Loucy (cell line): ENCODE measurements at regions not wholly inside any gene's neighbourhood (a gene's known extent, or its start where the extent isn't known, plus 50 kb on each side); places are given as distances from the start of the nearest gene placed in this dataset.
A peak's percentile ranks its signal among the peaks of the same experiment; 100 is the strongest.
"Not testable (repeated sequence)": the region's sequence is repeated elsewhere in the genome, so short reads cannot be mapped to it uniquely, and the experiment has no call there.

Experiments
- H2AFZ ChIP-seq: fragments of 200-600 bp; sonication (generic); 2 replicates; pipeline ENCODE4 v1.6.0; 2016; ENCODE audit warnings: antibody characterized with exemption, mild to moderate bottlenecking, low read length, moderate library complexity
- H3F3A ChIP-seq: fragments of 200-600 bp; 2 replicates; pipeline ENCODE4 v1.6.0; 2016; ENCODE audit warnings: antibody characterized with exemption, low read depth, mild to moderate bottlenecking
- H3K27me3 ChIP-seq: fragments of 200-600 bp; sonication (generic); 2 replicates; pipeline ENCODE4 v1.6.1; 2014; ENCODE audit warnings: low read length, mild to moderate bottlenecking; ENCODE audit not compliant: insufficient read depth, poor library complexity, severe bottlenecking
- H3K36me3 ChIP-seq: fragments of 200-600 bp; sonication (generic); 2 replicates; pipeline ENCODE4 v1.6.1; 2016; ENCODE audit warnings: low read length; ENCODE audit not compliant: insufficient read depth
- H3K4me1 ChIP-seq: fragments of 200-600 bp; sonication (generic); 2 replicates; pipeline ENCODE4 v1.5.1; 2014; ENCODE audit warnings: low read length, mild to moderate bottlenecking; ENCODE audit not compliant: insufficient read depth, poor library complexity, severe bottlenecking
- H3K4me2 ChIP-seq: fragments of 200-600 bp; sonication (generic); 2 replicates; pipeline ENCODE4 v1.6.0; 2014; ENCODE audit warnings: antibody characterized with exemption, low read length, low read depth, mild to moderate bottlenecking; ENCODE audit not compliant: poor library complexity, severe bottlenecking
- H3K4me3 ChIP-seq: fragments of 200-600 bp; sonication (generic); 2 replicates; pipeline ENCODE4 v1.5.1; 2014; ENCODE audit warnings: low read length, mild to moderate bottlenecking, mixed read lengths; ENCODE audit not compliant: poor library complexity, severe bottlenecking
- H3K79me2 ChIP-seq: fragments of 200-600 bp; sonication (generic); 2 replicates; pipeline ENCODE4 v1.6.1; 2014; ENCODE audit warnings: low read length; ENCODE audit not compliant: insufficient read depth
- H3K9ac ChIP-seq: fragments of 200-600 bp; sonication (generic); 2 replicates; pipeline ENCODE4 v1.6.0; 2014; ENCODE audit warnings: mild to moderate bottlenecking, low read depth, low read length, moderate library complexity; ENCODE audit not compliant: poor library complexity, severe bottlenecking
- H3K9me2 ChIP-seq: fragments of 200-600 bp; sonication (generic); replicated peaks from 2 replicates; pipeline ENCODE4 v1.6.1; 2016; ENCODE audit warnings: low read depth, low read length, mixed read lengths
- H3K9me3 ChIP-seq: fragments of 200-600 bp; sonication (generic); 2 replicates; pipeline ENCODE4 v1.6.1; 2014; ENCODE audit warnings: mild to moderate bottlenecking, antibody characterized with exemption, low read length, low read depth; ENCODE audit not compliant: insufficient read depth
- H4K20me1 ChIP-seq: fragments of 200-600 bp; sonication (generic); 2 replicates; pipeline ENCODE4 v1.6.0; 2014; ENCODE audit warnings: antibody characterized with exemption, low read length, mild to moderate bottlenecking; ENCODE audit not compliant: insufficient read depth, poor library complexity, severe bottlenecking
- EZH2phosphoT487 ChIP-seq: fragments of 200-600 bp; IDR thresholded peaks from 2 replicates; pipeline ENCODE4 v1.6.1; 2018; ENCODE audit warnings: antibody characterized with exemption, mild to moderate bottlenecking, moderate library complexity, borderline replicate concordance
- TF ChIP-seq, protein P1 (sequence below): fragments of 200-600 bp; sonication (generic); conservative IDR thresholded peaks from 2 replicates; pipeline ENCODE4 v1.5.1; 2014; ENCODE audit warnings: mild to moderate bottlenecking, antibody characterized with exemption, low read length

DNA sequence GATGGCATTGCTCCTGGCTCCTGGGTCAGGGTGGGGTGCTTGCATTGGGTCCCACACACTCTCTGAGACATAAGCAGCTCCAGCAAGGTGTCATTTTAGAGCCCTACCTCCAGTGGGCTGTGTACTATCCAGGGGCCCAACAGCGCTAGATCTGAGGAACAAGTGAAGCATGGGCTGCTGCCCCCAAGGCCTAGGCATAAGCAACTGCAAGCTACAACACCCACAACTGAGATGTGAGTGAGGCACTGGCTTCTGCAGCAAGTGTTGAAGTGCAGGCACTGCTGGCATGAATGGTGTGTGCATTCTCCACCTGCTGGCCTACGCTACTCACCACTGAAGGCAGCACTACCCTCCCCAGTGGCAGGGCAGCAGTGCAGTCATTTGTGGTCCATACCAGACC, 81.0 kb upstream of the STK39 start:
- H3K36me3 ChIP-seq: no peaks in the 10 kb centered on the region
- peaks cover 16% of the 10 kb centered on the region for H3K9me3 ChIP-seq
- H3K79me2 ChIP-seq: no peaks in the 10 kb centered on the region
- H3K9me2 ChIP-seq: no peaks in the 10 kb centered on the region
- H3F3A ChIP-seq: no peaks in the 10 kb centered on the region
- no peak overlapping the region for H2AFZ ChIP-seq
- H3K4me1 ChIP-seq: no peaks in the 10 kb centered on the region
- TF ChIP-seq EZH2phosphoT487: no peak
- TF ChIP-seq, protein P1, sequence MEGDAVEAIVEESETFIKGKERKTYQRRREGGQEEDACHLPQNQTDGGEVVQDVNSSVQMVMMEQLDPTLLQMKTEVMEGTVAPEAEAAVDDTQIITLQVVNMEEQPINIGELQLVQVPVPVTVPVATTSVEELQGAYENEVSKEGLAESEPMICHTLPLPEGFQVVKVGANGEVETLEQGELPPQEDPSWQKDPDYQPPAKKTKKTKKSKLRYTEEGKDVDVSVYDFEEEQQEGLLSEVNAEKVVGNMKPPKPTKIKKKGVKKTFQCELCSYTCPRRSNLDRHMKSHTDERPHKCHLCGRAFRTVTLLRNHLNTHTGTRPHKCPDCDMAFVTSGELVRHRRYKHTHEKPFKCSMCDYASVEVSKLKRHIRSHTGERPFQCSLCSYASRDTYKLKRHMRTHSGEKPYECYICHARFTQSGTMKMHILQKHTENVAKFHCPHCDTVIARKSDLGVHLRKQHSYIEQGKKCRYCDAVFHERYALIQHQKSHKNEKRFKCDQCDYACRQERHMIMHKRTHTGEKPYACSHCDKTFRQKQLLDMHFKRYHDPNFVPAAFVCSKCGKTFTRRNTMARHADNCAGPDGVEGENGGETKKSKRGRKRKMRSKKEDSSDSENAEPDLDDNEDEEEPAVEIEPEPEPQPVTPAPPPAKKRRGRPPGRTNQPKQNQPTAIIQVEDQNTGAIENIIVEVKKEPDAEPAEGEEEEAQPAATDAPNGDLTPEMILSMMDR: no peak; the same call in 1 of the 2 replicates
- no peak overlapping the region for H3K4me3 ChIP-seq
- H3K4me2 ChIP-seq: no peak overlapping the region
- no peak overlapping the region for H3K9ac ChIP-seq
- H3K27me3 ChIP-seq: no peaks in the 10 kb centered on the region
- H4K20me1 ChIP-seq: no peaks in the 10 kb centered on the region

DNA sequence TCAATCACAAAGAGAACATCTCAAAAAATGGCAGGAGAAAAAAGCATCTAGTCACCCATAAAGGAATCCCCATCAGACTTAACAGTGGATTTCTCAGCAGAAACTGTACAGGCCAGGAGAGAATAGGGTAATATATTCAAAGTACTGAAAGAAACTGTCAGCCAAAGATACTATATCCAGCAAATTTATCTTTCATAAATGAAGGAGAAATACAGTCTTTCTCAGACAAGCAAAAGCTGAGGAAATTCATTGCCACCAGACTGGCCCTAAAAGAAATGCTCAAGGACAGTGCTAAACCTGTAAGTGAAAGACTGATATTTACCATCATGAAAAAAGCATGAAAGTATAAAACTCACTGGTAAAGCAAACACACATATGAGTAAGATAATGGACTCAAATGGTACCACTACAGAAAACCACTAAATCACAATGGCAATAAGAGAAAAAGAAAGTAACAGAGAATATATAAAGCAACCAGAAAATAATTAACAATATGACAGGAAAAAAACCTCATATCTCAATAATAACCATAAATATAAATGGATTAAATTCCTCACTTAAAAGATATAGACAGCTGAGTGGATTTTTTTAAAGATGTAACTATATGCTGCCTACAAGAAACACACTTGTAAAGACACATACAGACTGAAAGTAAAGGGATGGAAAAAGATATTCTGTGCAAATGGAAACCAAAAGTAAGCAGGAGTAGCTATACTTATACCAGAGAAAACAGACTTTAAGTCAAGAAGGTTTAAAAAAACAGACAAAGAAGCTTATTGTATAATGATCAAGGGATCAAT, 83.4 kb upstream of the STK39 start:
- H3K9ac ChIP-seq: no peak overlapping the region
- no peak overlapping the region for H2AFZ ChIP-seq
- H3K9me2 ChIP-seq: no peaks in the 10 kb centered on the region
- H3K9me3 ChIP-seq: peaks cover 16% of the 10 kb centered on the region
- H3K4me3 ChIP-seq: no peak overlapping the region
- H3K4me2 ChIP-seq: no peak overlapping the region
- H3K36me3 ChIP-seq: no peaks in the 10 kb centered on the region
- no peaks in the 10 kb centered on the region for H3K27me3 ChIP-seq
- no peaks in the 10 kb centered on the region for H3K4me1 ChIP-seq
- no peaks in the 10 kb centered on the region for H3F3A ChIP-seq
- no peaks in the 10 kb centered on the region for H4K20me1 ChIP-seq
- no peaks in the 10 kb centered on the region for H3K79me2 ChIP-seq
- TF ChIP-seq EZH2phosphoT487: no peak

DNA sequence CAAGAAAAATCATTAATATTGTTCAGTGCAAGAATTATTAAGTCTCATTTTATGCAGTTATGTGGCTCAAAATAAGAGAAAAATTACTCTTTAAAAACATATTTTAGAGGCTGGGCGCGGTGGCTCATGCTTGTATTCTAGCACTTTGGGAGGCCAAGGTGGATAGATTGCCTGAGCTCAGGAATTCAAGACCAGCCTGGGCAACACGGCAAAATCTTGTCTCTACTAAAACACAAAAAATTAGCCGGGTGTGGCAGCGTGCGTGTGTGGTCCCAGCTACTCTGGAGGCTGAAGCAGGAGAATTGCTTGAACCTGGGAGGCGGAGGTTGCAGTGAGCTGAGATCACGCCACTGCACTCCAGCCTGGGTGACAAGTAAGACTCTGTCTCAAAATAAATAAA, 87.9 kb upstream of the STK39 start:
- not testable (repeated sequence) for H3K9me2 ChIP-seq, H4K20me1 ChIP-seq, H3K79me2 ChIP-seq, H3K4me3 ChIP-seq, H3K36me3 ChIP-seq, H3K4me1 ChIP-seq, H3F3A ChIP-seq, H3K27me3 ChIP-seq, H2AFZ ChIP-seq, H3K9ac ChIP-seq, H3K4me2 ChIP-seq
- H3K9me3 ChIP-seq: peaks cover 11% of the 10 kb centered on the region; the same call in 1 of the 2 replicates

DNA sequence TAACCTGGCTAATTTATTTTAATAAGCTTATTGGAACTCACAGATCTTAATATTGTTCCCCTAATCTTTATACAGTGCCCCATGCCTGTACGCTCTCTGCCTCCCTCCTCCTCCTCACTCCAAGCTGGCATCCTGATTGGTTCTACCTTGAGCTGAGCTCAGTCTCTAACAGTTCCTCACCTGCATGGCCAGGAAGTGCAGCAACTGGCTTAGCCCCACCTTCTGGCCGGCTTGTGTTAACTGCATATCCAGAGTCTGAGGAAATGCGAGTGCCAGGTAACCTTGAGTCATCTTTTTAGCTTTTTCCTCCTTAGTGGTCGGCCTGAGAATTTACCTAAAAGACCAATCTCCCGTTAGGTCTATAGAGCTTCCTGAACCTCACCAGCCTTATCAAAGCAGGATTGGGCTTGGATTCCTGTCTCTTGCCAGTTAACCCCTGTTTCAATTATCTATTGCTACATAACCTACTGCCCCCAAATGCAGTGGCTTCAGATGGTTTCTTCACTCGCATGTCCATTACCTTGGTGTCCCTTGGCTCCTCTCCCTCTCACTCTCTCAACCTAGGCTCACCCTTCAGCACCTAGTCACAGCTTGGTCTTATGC, 89.5 kb upstream of the STK39 start:
- H3K9ac ChIP-seq: no peak overlapping the region
- H3K4me3 ChIP-seq: no peak overlapping the region
- H3F3A ChIP-seq: no peaks in the 10 kb centered on the region
- H3K36me3 ChIP-seq: no peaks in the 10 kb centered on the region
- H2AFZ ChIP-seq: no peak overlapping the region
- H3K9me2 ChIP-seq: no peaks in the 10 kb centered on the region
- no peaks in the 10 kb centered on the region for H3K27me3 ChIP-seq
- no peaks in the 10 kb centered on the region for H3K9me3 ChIP-seq
- H3K79me2 ChIP-seq: no peaks in the 10 kb centered on the region
- H3K4me1 ChIP-seq: no peaks in the 10 kb centered on the region
- H3K4me2 ChIP-seq: no peak overlapping the region
- TF ChIP-seq, protein P1: peak; percentile 74
- no peak for TF ChIP-seq EZH2phosphoT487
- H4K20me1 ChIP-seq: no peaks in the 10 kb centered on the region
